ENCODE measurements at regions not wholly inside any gene's neighbourhood (a gene's known extent, or its start where the extent isn't known, plus 50 kb on each side); places are given as distances from the start of the nearest gene placed in this dataset.

DNA sequence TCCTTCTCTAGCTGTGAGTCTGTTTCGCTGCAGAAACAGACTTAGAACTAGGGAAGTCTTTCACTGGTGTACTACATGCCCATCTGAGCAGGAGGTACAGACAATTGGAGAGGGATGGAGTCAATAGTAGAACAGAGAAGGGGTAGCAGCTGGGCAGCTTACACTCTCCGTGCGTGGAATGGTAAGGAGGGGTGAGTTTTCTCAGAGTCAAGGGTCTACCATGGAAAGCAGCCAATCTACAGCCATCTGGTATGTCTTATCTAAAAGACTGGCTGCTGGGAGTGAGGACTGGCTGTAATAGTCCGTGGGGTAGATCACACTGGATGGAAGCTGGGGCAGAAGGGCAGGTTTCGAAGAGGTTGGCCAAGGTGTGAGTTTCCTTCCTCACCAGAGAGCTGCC, 137.3 kb upstream of the TENM4 start:
- H3K27ac ChIP-seq (ENCODE audit: low read length, poor library complexity, severe bottlenecking), result no peak overlapping the region
- H3K79me1 ChIP-seq (replicated peaks; ENCODE audit: low read length, poor library complexity, severe bottlenecking), result no peaks in the 10 kb centered on the region
- no peak overlapping the region for H2BK12ac ChIP-seq (ENCODE audit: low read length in 2 of 2)
- 63% methylated on average over 5 of the region's 5 CpGs for WGBS
- no peak overlapping the region for H3K4ac ChIP-seq (ENCODE audit: low read depth in 1 of 2, low read length in 2 of 2)
- no peak overlapping the region for H2AK5ac ChIP-seq (ENCODE audit: low read length, severe bottlenecking)
- H2AFZ ChIP-seq (ENCODE audit: low read depth, low read length), result no peak overlapping the region
- H3K18ac ChIP-seq (ENCODE audit: low read depth in 1 of 2, low read length in 2 of 2), result no peak overlapping the region
- H3K9me3 ChIP-seq (ENCODE audit: control insufficient read depth, low read length), result no peaks in the 10 kb centered on the region
- no peak overlapping the region for H3K9ac ChIP-seq (ENCODE audit: low read length)
- no peak overlapping the region for H2BK5ac ChIP-seq (ENCODE audit: low read depth, low read length, poor library complexity, severe bottlenecking)
- no peaks in the 10 kb centered on the region for H3K27me3 ChIP-seq (ENCODE audit: control insufficient read depth in 1 of 2, insufficient read depth in 1 of 2, low read length in 2 of 2)
- no peak for DNase-seq
- H3K14ac ChIP-seq (ENCODE audit: low read length in 2 of 2), result no peak overlapping the region
- H3K4me1 ChIP-seq (ENCODE audit: control insufficient read depth, insufficient read depth, low read depth, low read length), result no peaks in the 10 kb centered on the region
- no peak overlapping the region for H4K91ac ChIP-seq (ENCODE audit: low read length)
- H3K36me3 ChIP-seq (ENCODE audit: control insufficient read depth in 1 of 2, insufficient read depth in 2 of 2, low read depth in 1 of 2, low read length in 2 of 2), result no peaks in the 10 kb centered on the region
- H3K4me2 ChIP-seq (ENCODE audit: low read length, poor library complexity, severe bottlenecking), result no peak overlapping the region
- no peak overlapping the region for H4K8ac ChIP-seq (ENCODE audit: low read length)
- H2BK15ac ChIP-seq (ENCODE audit: low read depth, poor library complexity, severe bottlenecking), result no peak overlapping the region
- no peak overlapping the region for H3K23ac ChIP-seq (ENCODE audit: low read length in 2 of 2)
- no peak overlapping the region for H2BK120ac ChIP-seq (ENCODE audit: low read depth, low read length)
- H3K4me3 ChIP-seq (ENCODE audit: insufficient read depth in 1 of 2, low read depth in 1 of 2, low read length in 2 of 2), result no peak overlapping the region

- Histone ChIP-seq H3K27me3 (ENCODE audit: control insufficient read depth in 1 of 2, insufficient read depth in 1 of 2, low read length in 2 of 2) (no peaks in the 10 kb centered on the region), H3K9me3 (ENCODE audit: control insufficient read depth, low read length) (no peaks in the 10 kb centered on the region), H4K8ac (ENCODE audit: low read length) (no peak overlapping the region), H3K79me1 (replicated peaks; ENCODE audit: low read length, poor library complexity, severe bottlenecking) (no peaks in the 10 kb centered on the region), H3K4me1 (ENCODE audit: control insufficient read depth, insufficient read depth, low read depth, low read length) (no peaks in the 10 kb centered on the region), H2BK5ac (ENCODE audit: low read depth, low read length, poor library complexity, severe bottlenecking) (no peak overlapping the region), H2AFZ (ENCODE audit: low read depth, low read length) (no peak overlapping the region), H2AK5ac (ENCODE audit: low read length, severe bottlenecking) (no peak overlapping the region), H2BK12ac (ENCODE audit: low read length in 2 of 2) (no peak overlapping the region), H3K4me3 (ENCODE audit: insufficient read depth in 1 of 2, low read depth in 1 of 2, low read length in 2 of 2) (no peak overlapping the region), H3K9ac (ENCODE audit: low read length) (no peak overlapping the region), H3K18ac (ENCODE audit: low read depth in 1 of 2, low read length in 2 of 2) (no peak overlapping the region), H3K4me2 (ENCODE audit: low read length, poor library complexity, severe bottlenecking) (no peak overlapping the region), H2BK120ac (ENCODE audit: low read depth, low read length) (no peak overlapping the region), H2BK15ac (ENCODE audit: low read depth, poor library complexity, severe bottlenecking) (no peak overlapping the region), H3K27ac (ENCODE audit: low read length, poor library complexity, severe bottlenecking) (no peak overlapping the region), H4K91ac (ENCODE audit: low read length) (no peak overlapping the region), H3K36me3 (ENCODE audit: control insufficient read depth in 1 of 2, insufficient read depth in 2 of 2, low read depth in 1 of 2, low read length in 2 of 2) (no peaks in the 10 kb centered on the region), H3K14ac (ENCODE audit: low read length in 2 of 2) (no peak overlapping the region), H3K23ac (ENCODE audit: low read length in 2 of 2) (no peak overlapping the region), H3K4ac (ENCODE audit: low read depth in 1 of 2, low read length in 2 of 2) (no peak overlapping the region)
- WGBS, result 58% methylated on average over 1 of the region's 1 CpG
- no peak for DNase-seq
Measured at GRCh38 chr11:79575701-79576100, 134.9 kb upstream of the TENM4 start.

- H3K4me2 ChIP-seq (ENCODE audit: low read length, poor library complexity, severe bottlenecking), result no peak overlapping the region
- H3K79me1 ChIP-seq (replicated peaks; ENCODE audit: low read length, poor library complexity, severe bottlenecking), result no peaks in the 10 kb centered on the region
- no peak overlapping the region for H2BK5ac ChIP-seq (ENCODE audit: low read depth, low read length, poor library complexity, severe bottlenecking)
- 58% methylated on average over 2 of the region's 2 CpGs for whole genome bisulfite sequencing
- no peak overlapping the region for H3K4me3 ChIP-seq (ENCODE audit: insufficient read depth in 1 of 2, low read depth in 1 of 2, low read length in 2 of 2)
- no peak overlapping the region for H2BK15ac ChIP-seq (ENCODE audit: low read depth, poor library complexity, severe bottlenecking)
- no peak overlapping the region for H2BK120ac ChIP-seq (ENCODE audit: low read depth, low read length)
- no peak overlapping the region for H3K9ac ChIP-seq (ENCODE audit: low read length)
- H3K27ac ChIP-seq (ENCODE audit: low read length, poor library complexity, severe bottlenecking), result no peak overlapping the region
- no peak overlapping the region for H2AK5ac ChIP-seq (ENCODE audit: low read length, severe bottlenecking)
- no peaks in the 10 kb centered on the region for H3K27me3 ChIP-seq (ENCODE audit: control insufficient read depth in 1 of 2, insufficient read depth in 1 of 2, low read length in 2 of 2)
- H2AFZ ChIP-seq (ENCODE audit: low read depth, low read length), result no peak overlapping the region
- no peak overlapping the region for H4K8ac ChIP-seq (ENCODE audit: low read length)
- no peak overlapping the region for H3K4ac ChIP-seq (ENCODE audit: low read depth in 1 of 2, low read length in 2 of 2)
- H3K9me3 ChIP-seq (ENCODE audit: control insufficient read depth, low read length), result no peaks in the 10 kb centered on the region
- H2BK12ac ChIP-seq (ENCODE audit: low read length in 2 of 2), result no peak overlapping the region
- no peak overlapping the region for H4K91ac ChIP-seq (ENCODE audit: low read length)
- no peaks in the 10 kb centered on the region for H3K36me3 ChIP-seq (ENCODE audit: control insufficient read depth in 1 of 2, insufficient read depth in 2 of 2, low read depth in 1 of 2, low read length in 2 of 2)
- DNase-seq, result no peak
- H3K23ac ChIP-seq (ENCODE audit: low read length in 2 of 2), result no peak overlapping the region
- H3K18ac ChIP-seq (ENCODE audit: low read depth in 1 of 2, low read length in 2 of 2), result no peak overlapping the region
- no peak overlapping the region for H3K14ac ChIP-seq (ENCODE audit: low read length in 2 of 2)
- no peaks in the 10 kb centered on the region for H3K4me1 ChIP-seq (ENCODE audit: control insufficient read depth, insufficient read depth, low read depth, low read length)
Measured at GRCh38 chr11:79570104-79570503, 129.3 kb upstream of the TENM4 start.

- Histone ChIP-seq H3K14ac (ENCODE audit: low read length in 2 of 2) (no peak overlapping the region), H2AFZ (ENCODE audit: low read depth, low read length) (no peak overlapping the region), H3K36me3 (ENCODE audit: control insufficient read depth in 1 of 2, insufficient read depth in 2 of 2, low read depth in 1 of 2, low read length in 2 of 2) (no peaks in the 10 kb centered on the region), H4K8ac (ENCODE audit: low read length) (no peak overlapping the region), H4K91ac (ENCODE audit: low read length) (no peak overlapping the region), H3K18ac (ENCODE audit: low read depth in 1 of 2, low read length in 2 of 2) (no peak overlapping the region), H3K27ac (ENCODE audit: low read length, poor library complexity, severe bottlenecking) (no peak overlapping the region), H3K4me1 (ENCODE audit: control insufficient read depth, insufficient read depth, low read depth, low read length) (no peaks in the 10 kb centered on the region), H3K4me2 (ENCODE audit: low read length, poor library complexity, severe bottlenecking) (no peak overlapping the region), H3K4ac (ENCODE audit: low read depth in 1 of 2, low read length in 2 of 2) (no peak overlapping the region), H2BK15ac (ENCODE audit: low read depth, poor library complexity, severe bottlenecking) (no peak overlapping the region), H2AK5ac (ENCODE audit: low read length, severe bottlenecking) (no peak overlapping the region), H2BK5ac (ENCODE audit: low read depth, low read length, poor library complexity, severe bottlenecking) (no peak overlapping the region), H3K9me3 (ENCODE audit: control insufficient read depth, low read length) (no peaks in the 10 kb centered on the region), H3K4me3 (ENCODE audit: insufficient read depth in 1 of 2, low read depth in 1 of 2, low read length in 2 of 2) (no peak overlapping the region), H3K9ac (ENCODE audit: low read length) (no peak overlapping the region), H3K27me3 (ENCODE audit: control insufficient read depth in 1 of 2, insufficient read depth in 1 of 2, low read length in 2 of 2) (no peaks in the 10 kb centered on the region), H3K23ac (ENCODE audit: low read length in 2 of 2) (no peak overlapping the region), H2BK12ac (ENCODE audit: low read length in 2 of 2) (no peak overlapping the region), H2BK120ac (ENCODE audit: low read depth, low read length) (no peak overlapping the region), H3K79me1 (replicated peaks; ENCODE audit: low read length, poor library complexity, severe bottlenecking) (no peaks in the 10 kb centered on the region)
- 76% methylated on average over 3 of the region's 5 CpGs for WGBS
- DNase-seq, result no peak
Measured at GRCh38 chr11:79564288-79564925, 123.6 kb upstream of the TENM4 start.
